Central memory CD8-positive, alpha-beta T cell (primary cell): ENCODE measurements at regions not wholly inside any gene's neighbourhood (a gene's known extent, or its start where the extent isn't known, plus 50 kb on each side); places are given as distances from the start of the nearest gene placed in this dataset.
A peak's percentile ranks its signal among the peaks of the same experiment; 100 is the strongest.

Source experiments
- ATAC-seq: fragments of 150-1000 bp; cut with Tn5 transposase; replicated peaks from 2 replicates; pipeline ENCODE4 v1.10.0; 2022; ENCODE audit warnings: mild to moderate bottlenecking, moderate FRiP score, moderate number of reproducible peaks; ENCODE audit not compliant: poor library complexity, severe bottlenecking; ENCODE audit errors: extremely low read depth
- DNase-seq, 2 donors: peaks; one replicate each; pipeline ENCODE4 v3.0.0; 2021; ENCODE audit warnings: low spot score in 2 of 2
- H3K27ac Mint-ChIP-seq: one replicate; pipeline ENCODE4 v1.8.0; 2022; ENCODE audit warnings: low read depth, mild to moderate bottlenecking, moderate library complexity, mixed read lengths
- H3K27me3 Mint-ChIP-seq: one replicate; pipeline ENCODE4 v1.8.0; 2022; ENCODE audit warnings: mixed read lengths
- H3K36me3 Mint-ChIP-seq: one replicate; pipeline ENCODE4 v1.8.0; 2022; ENCODE audit warnings: mild to moderate bottlenecking, moderate library complexity, mixed read lengths; ENCODE audit not compliant: insufficient read depth
- H3K4me1 Mint-ChIP-seq: one replicate; pipeline ENCODE4 v1.8.0; 2022; ENCODE audit warnings: mixed read lengths
- H3K4me3 Mint-ChIP-seq: one replicate; pipeline ENCODE4 v1.8.0; 2022; ENCODE audit warnings: mild to moderate bottlenecking, moderate library complexity, mixed read lengths
- H3K9me3 Mint-ChIP-seq: one replicate; pipeline ENCODE4 v1.8.0; 2022; ENCODE audit warnings: mixed read lengths

DNA sequence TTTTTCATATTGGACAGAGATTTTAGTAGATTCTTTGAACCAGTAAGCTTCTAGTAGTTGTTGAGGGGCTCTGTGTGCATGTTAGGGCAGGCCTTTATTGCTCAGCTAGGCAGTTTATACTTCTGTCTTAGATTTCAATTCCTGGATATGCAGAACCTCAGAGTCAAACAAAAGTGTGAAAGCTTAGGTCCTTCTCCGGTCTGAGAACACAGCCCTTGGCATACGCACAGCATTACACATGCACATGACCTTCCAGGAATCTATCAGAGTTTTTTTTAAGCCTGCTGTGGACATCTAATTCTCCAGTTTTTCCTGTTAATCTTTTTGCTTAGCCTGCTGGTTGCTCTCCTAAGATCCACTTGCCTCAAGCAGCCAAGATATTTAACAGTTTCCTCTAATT is 77.9 kb upstream of the KL start:
- Mint-ChIP-seq H3K27ac (no peak overlapping the region), H3K4me1 (peaks cover 9% of the 10 kb centered on the region), H3K36me3 (peaks cover 1% of the 10 kb centered on the region), H3K9me3 (no peaks in the 10 kb centered on the region), H3K27me3 (peaks cover 38% of the 10 kb centered on the region), H3K4me3 (no peak overlapping the region)
- ATAC-seq: no peak
- no peak for DNase-seq

DNA sequence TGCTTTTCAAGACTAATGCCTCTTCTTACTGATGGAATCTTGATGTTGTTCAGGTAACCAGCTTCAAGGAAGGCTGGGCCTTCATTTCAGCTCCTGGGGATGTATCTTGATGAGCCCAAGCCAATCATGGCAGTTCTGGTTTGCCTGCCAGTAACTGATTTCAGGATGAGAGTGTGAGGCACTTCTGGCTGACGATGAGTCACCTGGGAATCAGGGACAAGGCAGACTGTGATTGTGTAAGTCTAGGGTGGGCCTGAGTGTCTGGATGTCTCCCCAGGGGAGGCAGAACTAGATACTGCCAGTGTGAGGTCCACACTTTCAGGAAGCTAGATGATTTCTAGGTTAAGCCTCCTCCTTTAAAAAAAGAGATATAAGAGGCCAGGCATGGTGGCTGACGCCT is 77.3 kb upstream of the KL start:
- Mint-ChIP-seq H3K27me3 (peaks cover 32% of the 10 kb centered on the region), H3K36me3 (peaks cover 1% of the 10 kb centered on the region), H3K4me1 (peaks cover 9% of the 10 kb centered on the region), H3K9me3 (no peaks in the 10 kb centered on the region), H3K27ac (no peak overlapping the region), H3K4me3 (no peak overlapping the region)
- DNase-seq (no peak), ATAC-seq (no peak)

DNA sequence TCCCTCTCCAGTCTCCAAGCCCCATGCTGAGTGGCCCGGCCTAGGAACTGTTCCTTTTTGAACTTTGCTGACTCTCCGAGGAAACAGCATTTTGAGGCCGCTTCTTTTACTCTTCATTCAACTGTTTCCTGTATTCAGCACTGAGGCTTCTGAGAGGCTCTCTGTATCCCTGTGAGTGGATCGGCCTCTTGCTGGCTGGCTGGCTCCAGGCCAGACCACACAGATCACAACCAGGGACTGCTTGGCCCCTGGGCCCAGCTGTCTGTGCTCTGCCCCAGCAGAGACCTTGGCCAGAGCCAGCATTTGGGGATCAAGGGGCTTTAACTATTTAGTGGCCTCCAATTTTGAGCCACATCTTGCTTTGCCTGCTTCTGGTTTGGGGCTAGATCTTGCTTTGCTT is 75.6 kb upstream of the KL start:
- ATAC-seq: no peak
- Mint-ChIP-seq H3K9me3 (no peaks in the 10 kb centered on the region), H3K4me3 (no peak overlapping the region), H3K27ac (no peak overlapping the region), H3K36me3 (no peaks in the 10 kb centered on the region), H3K27me3 (peaks cover 16% of the 10 kb centered on the region), H3K4me1 (peaks cover 9% of the 10 kb centered on the region)
- DNase-seq: no peak

DNA sequence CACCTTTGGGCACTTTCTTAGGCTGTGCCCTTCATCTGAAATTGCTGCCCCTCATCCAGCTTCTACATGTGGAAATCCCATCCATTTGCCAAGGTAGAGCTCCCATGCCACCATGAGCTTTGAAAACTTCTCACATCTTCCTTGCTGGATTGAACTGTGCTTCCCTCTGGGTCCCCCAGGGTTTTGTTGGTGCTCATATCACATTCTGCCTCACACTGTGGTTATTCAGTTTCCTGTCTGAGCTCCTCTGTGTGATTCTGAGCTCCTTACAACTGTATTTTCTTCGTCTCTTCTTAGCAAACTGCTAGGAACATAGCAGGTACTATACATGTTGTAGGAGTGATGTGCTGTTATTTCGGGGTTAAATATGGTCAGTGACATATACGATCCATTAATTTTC is 74.9 kb upstream of the KL start:
- no peaks in the 10 kb centered on the region for H3K9me3 Mint-ChIP-seq
- peaks cover 9% of the 10 kb centered on the region for H3K4me1 Mint-ChIP-seq
- ATAC-seq (peak; percentile 49), DNase-seq (no peak)
- no peaks in the 10 kb centered on the region for H3K36me3 Mint-ChIP-seq
- H3K4me3 Mint-ChIP-seq: no peak overlapping the region
- H3K27me3 Mint-ChIP-seq: peaks cover 8% of the 10 kb centered on the region
- no peak overlapping the region for H3K27ac Mint-ChIP-seq

DNA sequence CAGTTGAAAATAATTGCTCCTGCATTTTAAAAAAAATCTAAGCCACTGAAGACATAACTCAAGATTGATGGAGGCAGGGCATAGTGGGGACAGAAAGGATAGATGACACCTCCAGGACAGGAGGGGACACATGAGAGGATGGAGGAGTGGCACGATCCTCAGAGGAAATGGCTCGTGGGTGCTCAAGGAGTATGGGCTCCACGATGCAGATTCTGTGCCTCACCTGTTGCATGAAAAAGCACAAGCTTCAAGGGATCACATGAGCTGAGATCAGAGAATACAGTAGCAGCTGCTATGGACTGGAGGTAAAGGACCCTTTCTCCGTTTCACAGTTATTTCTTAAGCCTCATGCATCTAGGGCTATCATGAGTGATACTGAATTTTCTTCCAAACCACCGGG is 69.7 kb upstream of the KL start:
- ATAC-seq (no peak), DNase-seq (no peak)
- H3K36me3 Mint-ChIP-seq: no peaks in the 10 kb centered on the region
- no peaks in the 10 kb centered on the region for H3K27me3 Mint-ChIP-seq
- no peak overlapping the region for H3K4me3 Mint-ChIP-seq
- H3K27ac Mint-ChIP-seq: no peak overlapping the region
- no peaks in the 10 kb centered on the region for H3K9me3 Mint-ChIP-seq
- peaks cover 3% of the 10 kb centered on the region for H3K4me1 Mint-ChIP-seq

DNA sequence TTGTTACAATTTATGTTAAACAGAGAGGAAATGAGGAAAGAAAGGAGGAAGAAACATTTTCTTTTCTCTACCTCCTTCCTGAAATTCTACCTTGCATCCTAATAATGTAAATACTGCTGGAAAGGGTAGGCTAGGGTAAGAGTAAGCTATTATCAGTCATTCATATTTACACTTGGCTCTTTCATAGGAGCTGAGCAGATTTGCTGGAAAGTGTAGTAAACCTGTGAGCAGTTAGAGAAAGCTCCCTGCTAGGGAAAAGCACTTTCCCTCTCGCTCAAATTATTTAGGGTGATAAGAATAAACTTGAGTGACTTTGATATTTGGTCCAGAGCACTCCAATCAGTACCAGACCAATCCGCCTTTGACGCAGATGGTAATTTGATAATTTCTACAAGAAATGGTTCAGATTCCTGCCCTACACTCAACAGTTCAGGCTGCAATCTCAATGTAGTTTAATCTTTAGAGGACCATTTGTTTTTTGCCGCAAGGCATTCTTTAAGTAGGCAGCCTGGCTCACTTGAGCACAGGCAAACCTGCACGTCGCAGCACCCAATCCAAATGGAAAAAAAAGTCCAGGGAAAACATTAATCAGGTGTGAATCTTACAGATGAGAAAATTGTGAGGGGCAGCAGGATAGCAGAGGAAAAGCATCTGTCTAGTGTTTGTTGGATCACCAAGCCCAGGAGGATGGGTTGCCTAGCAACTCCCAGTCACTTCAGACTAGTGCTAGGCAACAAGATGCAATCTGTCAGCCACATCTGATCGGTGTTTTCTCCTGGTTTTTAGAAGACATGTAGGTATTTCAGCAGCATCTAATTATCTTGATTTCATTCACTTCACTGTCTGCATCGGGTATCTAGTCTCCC is 68.6 kb upstream of the KL start:
- no peak for DNase-seq
- Mint-ChIP-seq H3K9me3 (no peaks in the 10 kb centered on the region), H3K4me3 (no peak overlapping the region), H3K4me1 (no peaks in the 10 kb centered on the region), H3K27ac (no peak overlapping the region), H3K36me3 (no peaks in the 10 kb centered on the region), H3K27me3 (no peaks in the 10 kb centered on the region)
- ATAC-seq: no peak

DNA sequence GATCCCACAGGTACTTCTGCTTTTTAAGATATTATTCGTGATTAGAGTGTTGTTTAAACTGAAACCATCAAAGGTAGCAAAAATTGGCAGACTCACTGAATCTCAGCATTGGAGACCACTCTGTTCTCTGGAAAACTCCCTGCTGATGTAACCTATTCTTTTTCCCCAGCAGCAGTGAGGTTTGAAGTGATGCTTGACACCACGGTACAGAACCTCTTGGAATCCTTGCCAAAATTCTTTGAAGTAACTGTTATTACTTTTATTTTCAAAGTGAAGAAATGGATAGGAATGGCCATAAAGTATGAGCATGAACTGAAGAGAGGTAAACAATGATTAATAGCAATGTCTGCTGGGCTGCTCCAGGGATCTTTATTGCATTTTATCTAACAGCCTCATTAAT is 66.4 kb upstream of the KL start:
- no peak overlapping the region for H3K4me3 Mint-ChIP-seq
- H3K9me3 Mint-ChIP-seq: no peaks in the 10 kb centered on the region
- DNase-seq (no peak), ATAC-seq (no peak)
- H3K36me3 Mint-ChIP-seq: no peaks in the 10 kb centered on the region
- H3K27me3 Mint-ChIP-seq: no peaks in the 10 kb centered on the region
- H3K27ac Mint-ChIP-seq: no peak overlapping the region
- H3K4me1 Mint-ChIP-seq: no peaks in the 10 kb centered on the region

DNA sequence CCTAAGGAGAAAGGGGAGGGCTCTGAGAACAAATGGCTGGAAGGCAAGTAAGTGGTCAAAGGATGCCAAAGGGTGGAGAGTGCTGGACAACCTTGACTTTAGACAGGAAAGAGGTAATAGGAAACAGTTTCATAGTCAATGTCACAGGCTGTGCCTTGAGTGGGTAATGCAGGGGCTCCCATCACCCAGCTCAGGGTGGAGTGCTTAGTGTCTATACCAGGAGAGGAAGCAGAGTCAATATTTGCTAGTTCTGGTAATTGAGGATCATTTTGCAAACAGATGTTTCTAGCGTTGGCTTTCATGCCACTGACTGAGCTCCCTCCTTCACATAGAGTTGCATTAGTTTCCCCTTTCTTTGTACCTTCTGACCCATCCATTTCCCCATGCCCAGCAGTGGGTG is 64.6 kb upstream of the KL start:
- ATAC-seq: no peak
- DNase-seq: no peak

DNA sequence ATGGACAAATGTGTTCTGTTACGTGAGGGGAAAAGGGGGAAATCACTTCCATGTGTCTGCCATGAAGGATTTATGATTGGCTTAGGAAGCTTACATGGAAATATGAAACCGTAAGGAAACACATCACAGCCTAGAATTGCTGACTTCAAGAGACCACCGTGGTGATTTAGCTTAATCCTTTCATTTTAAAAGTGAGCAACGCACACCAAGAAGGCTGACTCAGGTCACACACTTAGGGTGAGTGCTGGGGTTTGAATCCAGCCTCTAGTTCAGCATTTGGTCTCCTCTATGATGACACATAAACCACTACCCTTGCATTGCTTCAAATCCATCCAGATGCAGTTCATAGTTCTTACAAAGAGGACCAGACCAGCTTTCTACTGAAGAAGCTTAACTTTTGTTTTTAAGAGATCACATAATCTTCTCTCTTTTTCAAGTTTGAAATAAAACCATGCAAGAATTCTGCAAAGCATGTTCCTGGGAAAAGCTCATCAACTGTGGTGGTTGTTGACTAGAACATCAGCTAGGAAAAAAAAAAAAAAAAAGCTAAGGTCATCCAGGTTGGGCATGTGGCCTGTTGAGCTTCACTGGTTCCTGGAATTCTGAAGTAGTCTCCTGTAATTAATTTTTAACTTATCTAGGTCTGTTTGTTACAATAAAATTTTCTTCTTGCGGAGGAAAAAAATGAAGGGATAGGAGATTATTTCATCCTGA is 60.2 kb upstream of the KL start:
- ATAC-seq (no peak), DNase-seq (no peak)
- H3K4me3 Mint-ChIP-seq: no peak overlapping the region
- H3K36me3 Mint-ChIP-seq: no peaks in the 10 kb centered on the region
- H3K9me3 Mint-ChIP-seq: no peaks in the 10 kb centered on the region
- no peaks in the 10 kb centered on the region for H3K4me1 Mint-ChIP-seq
- H3K27me3 Mint-ChIP-seq: peaks cover 9% of the 10 kb centered on the region
- H3K27ac Mint-ChIP-seq: no peak overlapping the region

More for the DNA sequence above, 64.6 kb upstream of the KL start:
- Mint-ChIP-seq H3K27me3 (no peaks in the 10 kb centered on the region), H3K36me3 (no peaks in the 10 kb centered on the region), H3K4me3 (no peak overlapping the region), H3K4me1 (no peaks in the 10 kb centered on the region), H3K9me3 (no peaks in the 10 kb centered on the region), H3K27ac (no peak overlapping the region)

DNA sequence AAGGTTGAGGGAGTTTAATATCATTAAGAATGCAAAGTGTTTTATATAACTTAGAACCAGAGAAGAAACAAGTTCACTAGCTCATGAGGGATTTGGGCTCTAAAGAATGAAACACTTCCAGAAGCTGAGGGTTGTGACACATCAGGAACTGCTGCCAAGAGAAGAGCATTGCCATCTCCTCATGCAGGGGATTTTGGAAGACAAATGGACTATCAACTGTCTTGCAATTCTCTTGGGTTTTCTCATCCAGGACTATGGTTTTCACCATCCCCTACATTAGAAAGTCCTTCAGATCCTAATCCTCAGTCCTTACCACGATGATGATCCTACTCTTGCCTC is 59.7 kb upstream of the KL start:
- no peak for ATAC-seq

DNA sequence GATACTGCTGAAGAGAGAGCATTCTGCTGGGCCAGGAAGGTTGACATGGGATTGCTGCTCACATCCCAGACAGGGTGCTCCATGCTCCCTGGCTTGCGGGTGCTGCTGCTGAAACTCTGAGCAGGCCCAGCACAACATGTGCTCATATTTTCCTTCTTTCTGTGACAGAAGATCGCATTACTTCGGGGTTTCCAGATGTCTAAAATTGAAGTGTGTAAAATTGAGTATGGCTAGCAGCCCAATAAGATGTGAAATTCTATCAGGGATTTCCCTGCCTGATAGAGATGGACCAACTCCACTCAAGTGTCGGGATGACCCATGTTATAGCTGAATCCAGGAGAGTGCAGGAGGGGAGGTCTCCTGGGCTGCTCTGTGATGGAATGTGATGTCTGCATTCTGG is 55.6 kb upstream of the KL start:
- Mint-ChIP-seq H3K27me3 (peaks cover 9% of the 10 kb centered on the region), H3K9me3 (no peaks in the 10 kb centered on the region), H3K4me3 (no peak overlapping the region), H3K4me1 (no peaks in the 10 kb centered on the region), H3K27ac (no peak overlapping the region), H3K36me3 (no peaks in the 10 kb centered on the region)
- ATAC-seq (no peak), DNase-seq (no peak)

More for the DNA sequence above, 59.7 kb upstream of the KL start:
- DNase-seq: no peak
- no peak overlapping the region for H3K4me3 Mint-ChIP-seq
- H3K9me3 Mint-ChIP-seq: no peaks in the 10 kb centered on the region
- no peaks in the 10 kb centered on the region for H3K36me3 Mint-ChIP-seq
- no peak overlapping the region for H3K27ac Mint-ChIP-seq
- H3K4me1 Mint-ChIP-seq: no peaks in the 10 kb centered on the region
- peaks cover 9% of the 10 kb centered on the region for H3K27me3 Mint-ChIP-seq

DNA sequence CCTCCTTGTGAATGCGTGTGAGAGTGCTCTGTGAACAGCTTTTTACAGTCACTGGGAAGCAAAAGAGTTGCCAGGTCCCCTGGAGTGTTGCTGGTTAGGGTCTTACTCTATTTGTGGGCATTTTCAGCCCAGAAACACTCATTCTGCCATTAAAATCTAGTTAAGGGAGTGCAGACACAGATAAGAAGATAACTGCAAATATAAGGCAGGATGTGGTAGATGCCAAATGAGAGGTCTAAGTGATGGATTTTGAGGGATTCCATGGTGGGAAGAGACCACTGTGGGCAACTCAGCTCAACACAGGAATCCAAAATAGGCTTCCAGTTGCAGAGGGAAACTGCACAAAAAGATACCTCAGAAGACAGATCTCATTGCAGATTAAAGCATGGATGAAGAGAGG is 54.5 kb upstream of the KL start:
- DNase-seq (no peak), ATAC-seq (no peak)
- H3K4me3 Mint-ChIP-seq: no peak overlapping the region
- H3K36me3 Mint-ChIP-seq: no peaks in the 10 kb centered on the region
- no peaks in the 10 kb centered on the region for H3K4me1 Mint-ChIP-seq
- peaks cover 9% of the 10 kb centered on the region for H3K27me3 Mint-ChIP-seq
- no peaks in the 10 kb centered on the region for H3K9me3 Mint-ChIP-seq
- H3K27ac Mint-ChIP-seq: no peak overlapping the region

DNA sequence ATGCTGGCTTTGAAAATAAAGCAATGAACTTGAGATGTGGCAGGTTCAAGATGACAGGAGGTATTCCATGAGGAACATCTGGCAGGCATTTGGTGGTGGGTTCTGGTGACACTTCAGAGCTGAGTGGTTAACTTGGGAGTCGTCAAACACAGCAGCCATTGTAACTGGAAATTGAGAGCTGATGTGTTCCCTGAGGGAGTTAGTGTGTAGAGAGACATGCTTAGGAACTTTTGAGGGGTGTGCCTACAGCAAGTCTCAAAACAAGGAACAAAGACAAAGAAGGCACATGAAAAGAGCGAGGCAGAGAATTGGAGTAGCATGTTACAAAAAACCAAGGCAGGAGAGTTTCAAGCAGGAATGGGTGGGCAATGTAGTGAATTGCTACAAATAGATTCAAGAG is 53.9 kb upstream of the KL start:
- H3K4me3 Mint-ChIP-seq: no peak overlapping the region
- ATAC-seq: no peak
- no peak for DNase-seq
- H3K9me3 Mint-ChIP-seq: no peaks in the 10 kb centered on the region
- peaks cover 3% of the 10 kb centered on the region for H3K27me3 Mint-ChIP-seq
- H3K36me3 Mint-ChIP-seq: no peaks in the 10 kb centered on the region
- H3K27ac Mint-ChIP-seq: no peak overlapping the region
- H3K4me1 Mint-ChIP-seq: no peaks in the 10 kb centered on the region
